K562 (cell line): ENCODE measurements at regions not wholly inside any gene's neighbourhood (a gene's known extent, or its start where the extent isn't known, plus 50 kb on each side); places are given as distances from the start of the nearest gene placed in this dataset.

Source experiments
- ATAC-seq: fragments of 200-7000 bp; cut with Tn5 transposase; 3 replicates; pipeline ENCODE4 v1.9.1; 2020; ENCODE audit warnings: moderate library complexity
- BruUV-seq: library from RNA; stranded (reverse); fragments of 400-500 nt; replicated peaks from 2 replicates; lab custom pipeline; 2021; lab: Mats Ljungman, UMichigan
- CTCF ChIA-PET: fragments of 300-600 bp; formaldehyde crosslinking; extraction: SDS; loops from one replicate; lab custom pipeline; 2021; ENCODE audit warnings: low intra/inter-chr PET ratio; lab: Yijun Ruan, JAX
- POLR2A ChIA-PET: fragments of 300-600, 350-650 bp; sonication (Branson Sonifier 250); formaldehyde crosslinking; extraction: SDS; loops from one replicate; lab custom pipeline; 2021; ENCODE audit warnings: antibody characterized with exemption, inconsistent platforms; lab: Yijun Ruan, JAX
- DNase-seq, 4 experiments: peaks; one replicate each; pipeline versions ENCODE4 v3.0.0 to v3.0.0-alpha.2; 2011 to 2018; ENCODE audit warnings: low spot score in 3 of 4, mixed read lengths in 3 of 4; ENCODE audit errors: extremely low read depth in 1 of 4
- FAIRE-seq: peaks from 2 replicates; lab custom pipeline; 2011; peaks lifted over from hg19 to GRCh38; lab: Jason Lieb, UNC
- H2AFZ ChIP-seq: 2 replicates; pipeline ENCODE4 v1.6.0; 2011; ENCODE audit warnings: low read depth, low read length, control low read depth, inconsistent platforms
- H3K27ac ChIP-seq: fragments of 200-600 bp; 3 replicates; pipeline ENCODE4 v1.8.0; 2011; ENCODE audit warnings: low read depth, mild to moderate bottlenecking, control low read depth, inconsistent platforms, low read length, moderate library complexity, mixed read lengths; ENCODE audit errors: extremely low read depth
- H3K27me3 ChIP-seq, 2 experiments: fragments of 300-600 bp in 1 of 2; 2 replicates in 1 of 2; 3 replicates in 1 of 2; pipeline versions ENCODE4 v1.6.0 to v1.8.0; 2011; ENCODE audit warnings: inconsistent platforms in 2 of 2, low read length in 2 of 2, mild to moderate bottlenecking in 1 of 2, mixed read lengths in 1 of 2, moderate library complexity in 1 of 2; ENCODE audit not compliant: control insufficient read depth in 2 of 2, insufficient read depth in 2 of 2
- H3K36me3 ChIP-seq: fragments of 300-600 bp; 3 replicates; pipeline ENCODE4 v1.8.0; 2011; ENCODE audit warnings: mild to moderate bottlenecking, low read length, inconsistent platforms; ENCODE audit not compliant: control insufficient read depth, insufficient read depth
- H3K4me1 ChIP-seq, 2 experiments: fragments of 200-600 bp in 1 of 2; replicated peaks in 1 of 2; 2 replicates in 1 of 2; 3 replicates in 1 of 2; pipeline versions ENCODE4 v1.5.1 to v1.8.0; 2011; ENCODE audit warnings: inconsistent platforms in 2 of 2, low read length in 2 of 2, mild to moderate bottlenecking in 1 of 2, mixed read lengths in 1 of 2, moderate library complexity in 1 of 2; ENCODE audit not compliant: control insufficient read depth in 2 of 2, insufficient read depth in 2 of 2
- H3K4me2 ChIP-seq: 2 replicates; pipeline ENCODE4 v1.6.1; 2011; ENCODE audit warnings: low read length, control low read depth, inconsistent platforms, mixed read lengths; ENCODE audit not compliant: insufficient read depth
- H3K4me3 ChIP-seq: fragments of 200-600 bp; sonication (generic), shearing (Covaris generic); 2 replicates; pipeline ENCODE4 v1.5.1; 2016; ENCODE audit warnings: control low read depth, inconsistent platforms
- H3K79me2 ChIP-seq: fragments of 200-600 bp; 3 replicates; pipeline ENCODE4 v1.8.0; 2011; ENCODE audit warnings: low read length, inconsistent platforms; ENCODE audit not compliant: control insufficient read depth, insufficient read depth
- H3K9ac ChIP-seq, 2 experiments: 2 replicates each; pipeline versions ENCODE4 v1.6.0 to v1.6.1; 2011; ENCODE audit warnings: low read depth in 2 of 2, low read length in 2 of 2, control low read depth in 1 of 2, inconsistent platforms in 1 of 2, mild to moderate bottlenecking in 1 of 2, mixed read lengths in 1 of 2; ENCODE audit not compliant: insufficient read depth in 1 of 2
- H3K9me1 ChIP-seq: one replicate; pipeline ENCODE4 v1.6.0; 2011; ENCODE audit warnings: inconsistent platforms, mild to moderate bottlenecking, low read length, moderate library complexity; ENCODE audit not compliant: control insufficient read depth, insufficient read depth
- H3K9me3 ChIP-seq: replicated peaks from 2 replicates; pipeline ENCODE4 v1.5.1; 2011; ENCODE audit warnings: low read depth, low read length, inconsistent platforms; ENCODE audit not compliant: control insufficient read depth, insufficient read depth
- H4K20me1 ChIP-seq: replicated peaks from 2 replicates; pipeline ENCODE4 v1.6.1; 2011; ENCODE audit warnings: low read length, inconsistent platforms, mixed read lengths; ENCODE audit not compliant: control insufficient read depth, insufficient read depth
- CCAR2 ChIP-seq: fragments of 200-400 bp; formaldehyde crosslinking; IDR thresholded peaks from 2 replicates; pipeline ENCODE4 v1.6.1; 2017; ENCODE audit warnings: mild to moderate bottlenecking, low read depth, low read length
- CHD4 ChIP-seq: fragments of 200-600 bp; sonication (generic); IDR thresholded peaks from 3 replicates; pipeline ENCODE4 v1.6.1; 2012; ENCODE audit warnings: low read depth, mild to moderate bottlenecking, mixed read lengths, low read length, inconsistent platforms; ENCODE audit not compliant: insufficient read depth, insufficient replicate concordance, poor library complexity, severe bottlenecking
- ELF2 ChIP-seq: fragments of 250-450 bp; sonication (Bioruptor Pico); IDR thresholded peaks from 2 replicates; pipeline ENCODE4 v1.5.0; 2021; ENCODE audit warnings: mild to moderate bottlenecking
- LEF1 ChIP-seq: fragments of 450-650 bp; IDR thresholded peaks from 2 replicates; pipeline ENCODE4 v1.6.1; 2016; ENCODE audit warnings: mild to moderate bottlenecking
- MYBL2 ChIP-seq, 2 experiments: fragments of 450-650 bp in 1 of 2; sonication (generic) in 1 of 2; formaldehyde crosslinking in 1 of 2; IDR thresholded peaks; 2 replicates each; pipeline versions ENCODE4 v1.6.1 to v1.8.1; 2017 to 2022; ENCODE audit warnings: borderline replicate concordance in 1 of 2, inconsistent platforms in 1 of 2, low read depth in 1 of 2, mild to moderate bottlenecking in 1 of 2, missing genetic modification reagents in 1 of 2, moderate library complexity in 1 of 2
- PHF8 ChIP-seq: fragments of 200-600 bp; sonication (generic); IDR thresholded peaks from 2 replicates; pipeline ENCODE4 v1.6.1; 2012; ENCODE audit warnings: mixed run types, mild to moderate bottlenecking, inconsistent platforms, low read length, moderate library complexity, borderline replicate concordance
- TAF1 ChIP-seq: IDR thresholded peaks from 2 replicates; pipeline ENCODE4 v1.6.1; 2011; ENCODE audit warnings: mild to moderate bottlenecking, low read length, moderate library complexity; ENCODE audit not compliant: insufficient read depth, control insufficient read depth, severe bottlenecking; ENCODE audit errors: extremely low read depth
- TRIM24 ChIP-seq, 2 experiments: fragments of 450-650 bp; IDR thresholded peaks; 2 replicates each; pipeline ENCODE4 v1.6.1; 2016
- U2AF1 ChIP-seq: fragments of 200-400 bp; formaldehyde crosslinking; optimal IDR thresholded peaks from 2 replicates; pipeline ENCODE3; 2017; ENCODE audit warnings: mild to moderate bottlenecking, low read depth, low read length, moderate library complexity
- ZNF253 ChIP-seq: fragments of 250-450 bp; sonication (Bioruptor Pico); conservative IDR thresholded peaks from 2 replicates; pipeline ENCODE4 v1.6.1; 2021; ENCODE audit warnings: mild to moderate bottlenecking
- WGBS: fragments of 100-300 bp; shearing (Covaris generic); methylation state at CpG from one replicate; pipeline ENCODE4 v1.1.6; 2016; ENCODE audit warnings: low coverage, mixed read lengths; ENCODE audit not compliant: insufficient coverage; ENCODE audit errors: missing lambda C conversion rate; 5-methylcytosine and 5-hydroxymethylcytosine counted together
- in situ Hi-C: fragments of 300-500 bp; cut with MboI; formaldehyde crosslinking; loops from 4 replicates; pipeline ENCODE4 v1.15.0; 2018; ENCODE audit warnings: inconsistent platforms, mixed read lengths
- intact Hi-C: fragments of 100-400 bp; cut with micrococcal nuclease; formaldehyde crosslinking; loops from 2 replicates; pipeline ENCODE4 v1.14.2; 2022
- TF ChIP-seq, protein P1 (sequence below): fragments of 250-450 bp; sonication (Bioruptor Pico); IDR thresholded peaks from 2 replicates; pipeline ENCODE4 v1.6.1; 2021; ENCODE audit warnings: mild to moderate bottlenecking
- TF ChIP-seq, protein P2 (sequence below): fragments of 250-450 bp; sonication (Bioruptor Pico); IDR thresholded peaks from 2 replicates; pipeline ENCODE4 v1.5.0; 2021; ENCODE audit warnings: mild to moderate bottlenecking, moderate library complexity
- TF ChIP-seq, protein P3 (sequence below): fragments of 250-450 bp; sonication (Bioruptor Pico); IDR thresholded peaks from 2 replicates; pipeline ENCODE4 v1.9.0; 2021; ENCODE audit warnings: mild to moderate bottlenecking, inconsistent platforms

DNA sequence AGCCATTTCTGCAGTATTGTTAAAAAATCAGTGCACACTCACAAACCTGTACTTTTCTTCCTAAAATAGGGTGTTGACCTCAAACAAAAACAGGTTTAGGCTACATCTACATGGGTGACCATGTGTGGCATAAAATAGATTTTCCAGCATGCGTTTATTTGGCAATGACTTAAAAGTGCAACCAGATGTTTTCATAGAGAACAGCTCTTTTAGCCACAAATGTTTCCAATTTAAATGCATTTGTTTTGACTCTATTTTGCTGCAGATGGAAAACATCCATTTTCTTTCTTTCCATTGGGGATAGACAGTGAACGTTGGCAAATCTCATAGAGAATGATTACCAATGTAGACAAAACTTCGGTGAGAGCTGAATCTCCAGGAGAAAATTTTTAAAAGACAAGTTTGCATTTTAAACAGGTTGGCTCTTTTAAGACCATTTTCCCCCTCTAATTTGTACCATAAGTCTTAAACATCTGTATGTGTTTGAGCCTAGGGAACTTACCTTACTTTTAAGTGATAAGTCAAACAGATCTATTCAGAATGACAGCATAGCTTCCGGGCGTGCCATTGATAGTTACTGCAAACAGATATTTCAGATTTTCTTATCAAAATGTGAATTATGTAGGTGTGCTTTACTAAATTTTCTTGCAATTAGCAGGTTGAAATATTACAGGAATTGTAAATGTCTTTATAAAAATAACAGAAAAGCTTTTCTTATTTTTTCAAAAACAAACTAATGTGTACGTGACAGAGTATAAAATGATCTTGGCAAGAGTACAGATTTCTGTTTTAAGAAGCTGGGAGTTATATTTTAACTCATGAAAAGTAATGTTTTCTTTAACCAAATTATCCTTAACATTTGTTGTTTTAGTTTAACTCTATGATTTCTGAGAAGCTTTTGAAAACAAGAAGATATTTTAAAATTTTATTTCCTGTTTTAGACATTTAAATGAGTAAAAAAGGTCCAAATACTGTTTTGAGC is 144.9 kb downstream of the HGF start:
- H3K27ac ChIP-seq, result no peak overlapping the region
- H3K79me2 ChIP-seq, result no peaks in the 10 kb centered on the region
- ChIA-PET CTCF (no interaction called here), POLR2A (no interaction called here)
- TF ChIP-seq, protein P1, sequence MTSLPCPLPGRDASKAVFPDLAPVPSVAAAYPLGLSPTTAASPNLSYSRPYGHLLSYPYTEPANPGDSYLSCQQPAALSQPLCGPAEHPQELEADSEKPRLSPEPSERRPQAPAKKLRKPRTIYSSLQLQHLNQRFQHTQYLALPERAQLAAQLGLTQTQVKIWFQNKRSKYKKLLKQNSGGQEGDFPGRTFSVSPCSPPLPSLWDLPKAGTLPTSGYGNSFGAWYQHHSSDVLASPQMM (CRISPR knock-in tag), result no peak
- TF ChIP-seq PHF8 (no peak), MYBL2 (IDR thresholded peaks at IDR 0.05; ENCODE audit: low read depth) (no peak), MYBL2 (CRISPR knock-in tag; IDR thresholded peaks at IDR 0.05; ENCODE audit: borderline replicate concordance) (no peak), U2AF1 (no peak), CHD4 (no peak), CCAR2 (no peak), TRIM24 (IDR thresholded peaks at IDR 0.05) (no peak), TAF1 (no peak), ZNF253 (CRISPR knock-in tag) (no peak), ELF2 (CRISPR knock-in tag) (no peak), LEF1 (no peak)
- TF ChIP-seq, protein P2, sequence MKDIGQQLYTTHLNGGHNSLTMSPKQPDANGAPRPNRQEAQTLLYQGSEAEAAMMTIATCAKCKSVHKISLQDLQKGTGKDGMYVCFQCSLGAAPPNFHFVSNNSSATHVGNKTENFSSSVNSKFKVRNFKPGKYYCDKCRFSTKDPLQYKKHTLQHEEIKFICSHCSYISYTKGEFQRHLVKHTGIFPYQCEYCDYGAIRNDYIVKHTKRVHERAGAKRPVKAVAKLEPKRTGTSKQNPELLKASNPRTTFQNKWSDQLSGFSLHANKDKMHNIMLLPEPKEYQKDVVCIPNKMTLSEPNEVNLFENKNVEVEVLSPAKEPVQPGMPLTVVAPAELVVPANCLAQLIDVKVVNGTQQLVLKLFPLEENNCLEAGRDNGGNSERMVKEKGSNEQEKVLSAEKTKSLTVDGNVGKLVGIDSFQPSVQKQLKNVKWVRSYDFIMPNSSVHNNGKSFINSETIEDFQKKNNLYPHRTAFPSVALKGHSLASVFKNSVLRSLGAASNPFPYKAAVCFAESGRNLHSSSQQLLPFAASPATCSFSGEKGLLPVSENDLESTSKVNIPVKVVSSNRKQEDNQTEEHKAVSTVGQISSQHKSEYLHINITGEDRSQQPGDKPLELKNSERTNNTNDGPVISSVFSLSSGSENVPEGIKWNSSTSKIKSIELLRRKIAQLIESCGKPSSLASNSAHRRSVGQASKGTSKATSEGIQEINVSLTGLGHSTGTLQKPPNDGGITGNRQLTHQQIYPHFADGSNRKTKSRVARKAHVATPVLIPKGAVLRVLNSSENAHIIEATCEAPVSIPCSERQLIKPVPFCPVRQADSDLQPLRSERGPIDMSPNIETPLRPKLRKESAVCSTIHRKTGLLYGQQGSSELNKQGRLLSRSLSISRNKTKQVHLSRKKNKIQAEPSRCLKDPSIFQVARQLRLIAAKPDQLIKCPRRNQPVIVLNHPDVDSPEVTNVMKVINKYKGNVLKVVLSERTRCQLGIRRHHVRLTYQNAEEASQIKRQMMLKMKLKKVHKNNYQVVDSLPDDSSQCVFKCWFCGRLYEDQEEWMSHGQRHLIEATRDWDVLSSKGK (CRISPR knock-in tag), result no peak
- TF ChIP-seq, protein P3, sequence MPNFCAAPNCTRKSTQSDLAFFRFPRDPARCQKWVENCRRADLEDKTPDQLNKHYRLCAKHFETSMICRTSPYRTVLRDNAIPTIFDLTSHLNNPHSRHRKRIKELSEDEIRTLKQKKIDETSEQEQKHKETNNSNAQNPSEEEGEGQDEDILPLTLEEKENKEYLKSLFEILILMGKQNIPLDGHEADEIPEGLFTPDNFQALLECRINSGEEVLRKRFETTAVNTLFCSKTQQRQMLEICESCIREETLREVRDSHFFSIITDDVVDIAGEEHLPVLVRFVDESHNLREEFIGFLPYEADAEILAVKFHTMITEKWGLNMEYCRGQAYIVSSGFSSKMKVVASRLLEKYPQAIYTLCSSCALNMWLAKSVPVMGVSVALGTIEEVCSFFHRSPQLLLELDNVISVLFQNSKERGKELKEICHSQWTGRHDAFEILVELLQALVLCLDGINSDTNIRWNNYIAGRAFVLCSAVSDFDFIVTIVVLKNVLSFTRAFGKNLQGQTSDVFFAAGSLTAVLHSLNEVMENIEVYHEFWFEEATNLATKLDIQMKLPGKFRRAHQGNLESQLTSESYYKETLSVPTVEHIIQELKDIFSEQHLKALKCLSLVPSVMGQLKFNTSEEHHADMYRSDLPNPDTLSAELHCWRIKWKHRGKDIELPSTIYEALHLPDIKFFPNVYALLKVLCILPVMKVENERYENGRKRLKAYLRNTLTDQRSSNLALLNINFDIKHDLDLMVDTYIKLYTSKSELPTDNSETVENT, result no peak
- H3K4me2 ChIP-seq, result no peak overlapping the region
- H3K4me1 ChIP-seq, result no peaks in the 10 kb centered on the region
- 0% methylated on average over 6 of the region's 6 CpGs for WGBS
- BruUV-seq, result no TSS peak
- no peak overlapping the region for H3K4me3 ChIP-seq
- H4K20me1 ChIP-seq, result no peaks in the 10 kb centered on the region
- peaks cover 3% of the 10 kb centered on the region; the same call in 1 of the 2 replicates for H3K9me3 ChIP-seq
- intact Hi-C loops (no loop called here), in situ Hi-C loops (no loop called here)
- H3K9ac ChIP-seq, result no peak overlapping the region
- no peak overlapping the region for H2AFZ ChIP-seq
- FAIRE-seq (no peak), ATAC-seq (no peak), DNase-seq (no peak)
- H3K27me3 ChIP-seq, result no peaks in the 10 kb centered on the region
- H3K9me1 ChIP-seq, result no peaks in the 10 kb centered on the region
- no peaks in the 10 kb centered on the region for H3K36me3 ChIP-seq
